Endometrial microvascular endothelial cells (primary cell): ENCODE measurements at regions not wholly inside any gene's neighbourhood (a gene's known extent, or its start where the extent isn't known, plus 50 kb on each side); places are given as distances from the start of the nearest gene placed in this dataset.

Experiments
- in situ Hi-C: cut with HindIII; loops from 2 replicates; pipeline ENCODE4 v1.10.0; 2017; ENCODE audit warnings: low sequenced_read_pairs, low pct_unique_long_range_greater_than_20kb; ENCODE audit errors: inconsistent ontology term

DNA sequence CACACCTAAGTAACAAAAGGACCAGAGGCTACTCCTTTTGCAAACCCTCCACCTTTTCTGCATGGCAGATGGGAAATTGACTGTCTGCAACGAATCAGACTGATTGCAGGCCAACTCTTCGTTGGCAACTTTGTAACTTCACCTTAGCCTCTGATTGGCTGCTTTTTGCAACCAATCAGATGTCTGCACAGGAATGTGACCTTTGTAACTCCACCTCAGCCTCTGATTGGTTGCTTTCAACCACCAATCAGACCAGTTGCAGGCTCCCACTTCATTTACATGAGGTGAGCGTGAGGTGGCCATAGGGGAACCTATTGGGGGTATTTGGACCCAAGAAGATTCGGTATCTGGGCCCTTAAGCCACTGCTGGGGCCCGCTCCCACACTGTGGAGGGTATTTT is 209.0 kb downstream of the EN1 start:
- in situ Hi-C loops: no loop called here

DNA sequence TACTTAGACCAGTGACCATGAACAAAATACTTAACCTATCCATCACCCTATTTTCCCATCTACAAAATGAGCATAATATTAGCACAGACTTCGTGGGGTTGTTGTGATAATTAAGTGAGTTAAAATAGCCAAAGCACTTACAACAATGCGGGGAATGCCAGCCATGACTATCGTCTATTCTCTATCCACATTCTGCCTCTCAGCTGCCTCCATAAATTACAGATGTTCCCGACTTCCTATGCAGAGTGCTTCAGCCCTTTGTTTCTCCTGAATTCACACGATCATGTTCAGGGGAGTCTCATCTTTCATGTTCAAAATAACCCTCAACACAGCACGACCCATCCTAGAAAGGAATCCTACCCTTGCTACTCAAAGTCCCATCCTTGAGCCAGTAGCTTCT is 211.6 kb downstream of the EN1 start:
- in situ Hi-C loops: no loop called here

DNA sequence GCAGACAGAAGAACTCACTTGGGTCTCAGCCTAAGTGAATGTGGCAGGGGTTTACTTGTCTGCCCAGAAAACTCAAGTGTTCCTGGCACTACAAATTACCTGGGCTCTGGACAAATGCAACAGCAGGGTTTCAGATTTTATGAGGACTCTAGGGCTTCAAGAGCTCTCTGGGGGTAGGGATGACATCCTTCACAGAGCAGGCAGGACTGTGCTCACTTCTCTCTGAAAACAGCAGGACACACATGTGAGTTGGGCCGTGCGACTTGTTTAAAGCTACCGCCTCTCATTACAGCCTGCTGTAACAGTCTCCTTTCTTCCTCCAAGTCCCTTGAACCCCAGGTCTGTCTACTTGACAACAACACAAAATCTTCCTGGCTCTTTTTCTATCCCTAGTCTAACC is 212.6 kb downstream of the EN1 start:
- in situ Hi-C loops: no loop called here

DNA sequence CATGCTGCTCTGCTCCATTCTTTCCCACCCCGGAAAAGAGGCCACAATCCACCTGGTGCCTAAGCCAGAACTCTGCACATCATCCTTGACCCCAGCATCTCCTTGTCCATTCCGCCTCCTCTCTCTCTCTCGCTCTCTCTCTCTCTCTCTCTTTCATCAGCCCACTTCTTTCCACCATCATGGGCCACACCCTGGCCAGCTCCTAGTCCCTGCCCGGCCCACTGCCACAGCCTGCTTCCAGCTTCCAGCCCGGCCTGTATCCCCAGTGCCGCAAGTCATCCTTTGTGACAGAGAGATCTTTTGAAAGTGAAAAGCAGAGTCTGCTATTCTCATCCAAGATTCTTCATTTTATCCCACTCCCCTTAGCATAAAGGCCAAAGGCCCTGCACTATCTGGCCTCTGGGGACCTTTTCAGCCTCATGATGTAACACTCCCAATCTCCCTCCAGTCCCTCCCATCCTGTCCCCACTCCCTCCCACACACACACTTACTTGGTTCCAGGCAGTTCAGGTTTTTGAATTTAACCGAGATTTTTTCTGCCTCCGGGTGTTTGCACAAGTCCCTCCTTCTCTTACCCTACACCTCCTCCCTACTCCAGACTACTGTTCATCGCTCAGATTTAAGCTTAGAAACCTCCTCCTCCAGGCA is 214.0 kb downstream of the EN1 start:
- in situ Hi-C loops: no loop called here

DNA sequence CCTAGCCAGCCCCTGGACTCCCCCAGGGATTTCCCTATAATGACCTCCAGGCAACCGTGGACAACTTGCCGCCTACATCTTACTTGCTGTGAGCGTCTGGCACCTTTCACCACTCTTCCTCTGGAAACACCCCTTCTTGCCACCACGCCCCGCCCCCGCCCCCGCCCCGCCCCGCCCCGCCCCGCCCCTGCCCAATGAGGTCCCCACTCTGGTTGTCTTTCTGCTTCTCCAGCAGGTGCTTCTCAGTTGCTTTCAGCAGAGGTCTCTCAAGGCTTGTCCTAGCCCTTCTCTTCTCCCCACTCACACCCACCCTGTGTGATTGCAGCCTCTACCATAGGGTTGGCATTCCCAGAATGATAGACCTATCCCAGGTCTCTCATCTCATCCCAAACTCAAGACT is 214.5 kb downstream of the EN1 start:
- in situ Hi-C loops: no loop called here

DNA sequence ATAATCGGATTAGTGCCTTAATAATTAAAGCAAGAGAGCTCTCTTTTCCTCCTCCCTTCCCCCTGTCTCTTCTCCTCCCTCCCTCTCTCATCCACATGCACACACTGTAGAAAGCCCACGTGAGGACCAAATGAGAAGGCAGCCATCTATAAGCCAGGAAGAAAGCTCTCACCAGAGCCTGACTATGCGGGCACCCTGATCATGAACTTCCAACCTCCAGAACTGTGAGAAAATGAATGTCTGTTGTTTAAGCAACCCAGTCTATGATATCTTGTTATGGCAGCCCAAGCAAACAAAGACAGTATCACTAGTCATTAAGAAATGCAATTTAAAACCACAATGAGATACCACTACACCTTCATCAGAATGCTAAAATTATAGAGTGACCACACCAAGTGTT is 220.3 kb downstream of the EN1 start:
- in situ Hi-C loops: no loop called here

DNA sequence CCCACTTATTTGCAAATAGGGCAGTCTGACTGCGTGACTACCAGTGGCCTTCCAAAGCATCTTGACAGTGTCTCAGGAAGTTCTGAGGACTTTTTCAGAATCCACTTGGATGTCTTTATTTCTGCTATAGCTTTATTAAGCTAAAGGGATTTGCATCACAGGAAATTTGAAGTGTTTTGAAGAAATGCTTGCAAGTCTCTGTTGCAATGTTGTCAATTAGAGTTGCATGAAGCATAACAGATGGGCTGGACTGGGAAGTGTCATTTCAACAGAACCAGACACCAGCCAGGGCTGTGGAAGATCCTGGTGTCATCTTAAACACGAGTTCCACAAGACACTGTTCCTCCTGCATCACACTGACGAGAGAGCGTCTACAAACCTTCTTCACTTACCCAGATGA is 224.5 kb downstream of the EN1 start:
- in situ Hi-C loops: no loop called here

DNA sequence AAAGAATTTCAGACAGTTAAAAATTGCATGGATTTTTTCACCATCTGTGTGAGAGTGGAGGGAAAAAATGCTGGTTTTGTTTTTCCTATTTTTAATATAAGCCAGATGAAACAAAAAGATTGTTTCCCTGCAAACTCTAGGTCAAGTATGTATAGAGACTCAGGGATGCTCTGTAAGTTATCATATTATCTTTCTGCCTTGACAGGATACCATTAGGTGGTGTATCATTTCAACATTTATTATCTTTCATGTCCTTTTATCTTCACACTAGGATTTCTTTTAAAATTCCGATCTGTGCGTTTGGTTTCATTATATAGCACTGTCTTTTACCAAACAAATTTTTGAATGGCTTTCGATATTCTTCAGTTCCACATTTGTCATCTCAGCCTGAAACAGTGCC is 225.3 kb downstream of the EN1 start:
- in situ Hi-C loops: no loop called here

DNA sequence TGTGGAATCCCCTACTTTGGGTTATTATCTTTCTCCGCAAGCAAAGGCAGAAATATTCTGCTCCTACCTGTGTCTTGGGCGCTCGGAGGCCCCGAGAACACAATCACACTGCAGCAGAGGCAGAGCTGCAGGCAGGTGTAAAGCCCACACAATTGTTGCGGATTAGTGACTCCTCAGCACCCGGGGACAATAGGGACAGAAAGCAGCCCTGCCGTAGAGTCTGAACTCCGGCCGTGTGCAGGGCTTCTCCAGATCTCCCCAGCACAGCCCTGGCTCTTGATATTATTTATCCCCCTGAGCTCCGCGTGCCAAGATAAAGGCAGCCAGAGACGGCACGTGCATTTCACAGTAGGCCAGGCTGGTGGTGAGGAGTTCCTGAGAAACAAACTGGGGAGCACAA is 229.2 kb downstream of the EN1 start:
- in situ Hi-C loops: no loop called here

DNA sequence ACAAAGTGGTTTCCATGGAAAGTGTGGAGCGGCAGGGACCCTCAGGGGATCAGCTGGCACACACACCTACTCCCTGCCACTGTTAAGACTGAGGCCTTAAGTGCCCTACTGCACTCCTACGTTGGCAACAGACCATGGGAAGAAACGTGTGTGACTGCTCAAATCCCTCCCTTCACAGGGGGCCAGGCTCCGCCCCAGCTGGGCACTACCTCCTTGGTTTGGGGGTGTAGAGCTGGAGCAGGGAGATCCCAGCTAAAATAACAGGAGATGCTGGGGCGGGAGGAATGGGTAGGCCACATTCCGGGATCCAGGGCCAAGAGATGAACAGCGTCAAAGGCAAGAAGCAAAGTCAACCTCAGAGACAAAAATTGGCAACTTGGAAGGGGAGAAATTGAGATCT is 231.0 kb downstream of the EN1 start:
- in situ Hi-C loops: no loop called here

DNA sequence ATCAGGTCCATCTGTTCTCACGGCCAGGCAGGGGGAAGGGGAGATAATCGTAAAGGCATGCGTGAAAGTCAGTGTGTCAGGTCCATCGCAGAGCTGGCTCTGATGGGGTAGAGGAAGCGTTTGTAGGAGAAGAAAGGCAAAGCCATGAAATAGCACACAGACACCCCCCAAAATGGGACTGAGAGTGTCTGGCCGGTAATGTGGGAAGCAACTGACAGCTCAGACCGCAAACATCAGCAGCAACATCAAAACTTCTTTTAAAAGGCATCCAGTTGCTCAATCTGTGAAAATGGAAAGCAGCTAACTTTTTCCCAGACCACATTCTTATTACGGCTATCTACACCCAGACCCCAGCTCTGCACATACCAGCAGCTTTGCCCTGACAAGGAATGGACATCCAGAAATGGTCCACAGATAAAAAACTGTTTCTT is 232.6 kb downstream of the EN1 start:
- in situ Hi-C loops: no loop called here

DNA sequence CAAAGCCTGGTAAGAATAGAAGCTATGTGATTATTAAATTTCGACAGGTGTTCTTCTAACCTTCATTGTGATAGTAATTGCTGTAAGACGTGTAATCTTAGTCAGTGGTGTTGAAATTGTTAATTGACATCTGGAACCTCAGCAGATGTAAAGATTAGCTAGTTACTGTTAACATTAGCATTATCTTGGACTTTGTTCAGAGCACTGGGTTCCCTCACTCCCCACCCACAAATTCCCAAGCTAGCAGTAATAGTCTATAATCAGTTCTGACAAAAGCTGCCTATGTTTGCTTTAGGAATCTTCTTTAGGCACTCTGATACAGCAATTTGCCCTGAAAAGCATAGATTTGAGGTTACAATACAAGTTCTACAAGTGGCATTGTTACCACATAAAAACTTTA is 233.7 kb downstream of the EN1 start:
- in situ Hi-C loops: no loop called here

DNA sequence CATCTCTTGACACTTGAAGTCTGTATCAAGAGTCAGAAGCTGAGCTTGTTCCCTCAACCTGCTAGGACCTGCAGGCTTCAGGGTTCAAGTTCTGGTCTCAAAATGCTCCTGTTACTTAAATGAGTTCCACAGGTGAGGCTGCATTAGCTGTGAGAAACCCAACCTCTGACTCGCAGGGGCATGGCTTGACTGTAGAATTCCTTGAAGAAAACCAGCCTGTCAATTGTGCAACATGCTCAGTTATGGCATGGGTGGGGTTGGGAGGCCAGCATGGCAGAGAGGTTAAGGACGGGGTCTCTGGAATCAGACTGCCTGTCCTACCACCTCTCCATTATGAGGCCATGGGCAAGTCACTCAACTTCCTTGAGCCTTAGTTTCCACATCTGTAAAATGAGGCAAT is 235.8 kb downstream of the EN1 start:
- in situ Hi-C loops: no loop called here

DNA sequence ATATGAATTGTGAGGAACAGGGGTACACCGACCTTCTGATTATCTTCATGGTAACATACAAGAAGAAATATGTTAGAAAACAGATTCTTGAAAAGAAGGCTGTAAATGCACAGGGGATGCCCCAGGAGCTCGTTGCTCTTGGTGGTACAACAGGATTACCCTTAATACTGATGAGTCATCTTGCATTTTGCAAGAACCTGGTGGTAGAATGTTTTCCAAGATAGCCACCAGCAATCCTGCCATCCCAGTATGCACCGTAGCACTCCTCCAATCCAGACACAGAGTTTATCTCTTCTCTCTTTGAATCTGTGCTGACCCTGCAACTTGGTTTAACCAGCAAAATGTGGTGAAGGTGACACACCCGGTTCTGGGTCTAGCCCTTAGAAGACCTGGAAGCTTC is 238.3 kb downstream of the EN1 start:
- in situ Hi-C loops: no loop called here

DNA sequence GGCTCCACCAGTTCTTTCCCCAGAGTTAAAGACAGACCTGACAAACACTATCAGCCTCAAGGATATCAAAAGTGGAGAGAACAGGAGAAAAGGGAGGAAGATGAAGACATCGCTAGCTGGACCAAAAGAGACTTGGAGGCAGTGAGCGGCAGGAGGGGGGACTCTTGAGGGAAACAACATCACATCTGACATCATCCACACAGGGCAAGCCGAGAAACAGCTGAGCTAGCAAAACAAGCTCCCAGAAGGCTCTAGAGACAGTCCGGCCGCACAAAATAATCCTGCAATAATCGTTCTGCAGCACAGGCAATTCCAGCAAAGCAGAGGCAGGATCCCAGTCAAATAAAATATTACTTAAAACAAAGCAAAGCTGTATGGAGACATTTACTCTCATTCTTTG is 239.8 kb downstream of the EN1 start:
- in situ Hi-C loops: no loop called here

DNA sequence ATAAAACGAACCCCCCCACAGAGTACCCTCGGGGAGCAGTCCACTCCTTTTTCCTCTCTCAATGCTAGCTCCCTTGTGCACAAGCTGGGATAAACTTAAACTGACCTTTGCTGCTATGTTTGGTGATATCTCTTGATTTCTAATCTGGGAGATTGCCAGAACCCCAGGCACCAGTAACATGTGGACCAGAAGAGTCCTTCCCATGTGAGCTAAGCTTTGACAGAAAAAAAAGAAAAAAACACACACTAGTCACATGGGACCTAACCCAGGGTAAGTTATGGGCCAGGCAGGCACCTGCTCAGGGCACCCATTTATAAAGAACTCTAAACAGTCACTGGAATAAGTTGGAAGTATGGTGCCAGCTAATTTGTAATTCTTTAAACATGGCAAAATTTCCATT is 242.6 kb downstream of the EN1 start:
- in situ Hi-C loops: no loop called here

DNA sequence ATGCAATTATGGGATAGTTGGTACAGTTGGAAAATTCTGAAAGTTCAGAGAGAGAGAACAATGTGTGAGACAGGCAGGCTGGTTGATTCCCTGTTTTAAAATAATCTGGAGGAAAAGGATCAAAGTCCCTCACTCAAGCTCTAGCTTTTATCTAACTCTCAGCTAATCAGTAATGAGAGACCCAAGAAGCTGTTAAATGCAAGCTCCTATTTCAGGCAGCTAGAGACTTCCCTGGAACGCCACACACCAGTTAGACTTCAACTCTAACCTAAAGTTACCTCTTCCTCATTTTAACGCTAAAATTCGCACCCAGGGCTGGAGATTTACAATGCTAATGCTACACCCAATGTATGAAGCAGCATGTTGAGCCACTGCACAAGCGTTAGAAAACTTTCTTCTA is 243.1 kb downstream of the EN1 start:
- in situ Hi-C loops: no loop called here

DNA sequence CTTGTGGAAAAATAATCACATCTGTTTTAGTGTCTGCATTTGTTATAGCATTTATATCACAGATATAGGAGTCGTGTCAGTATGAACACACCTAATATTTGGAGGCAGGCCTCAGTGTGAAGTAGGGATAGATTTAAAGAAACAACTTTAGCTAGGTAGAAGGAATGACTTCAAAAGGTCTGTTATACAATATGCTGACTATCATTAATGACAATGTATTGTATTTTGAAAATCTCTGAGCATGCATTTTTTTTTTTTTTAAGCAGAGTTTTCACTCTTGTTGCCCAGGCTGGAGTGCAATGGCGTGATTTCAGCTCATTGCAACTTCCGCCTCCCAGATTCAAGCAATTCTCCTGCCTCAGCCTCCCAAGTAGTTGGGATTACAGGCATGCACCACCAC is 248.3 kb downstream of the EN1 start:
- in situ Hi-C loops: no loop called here

DNA sequence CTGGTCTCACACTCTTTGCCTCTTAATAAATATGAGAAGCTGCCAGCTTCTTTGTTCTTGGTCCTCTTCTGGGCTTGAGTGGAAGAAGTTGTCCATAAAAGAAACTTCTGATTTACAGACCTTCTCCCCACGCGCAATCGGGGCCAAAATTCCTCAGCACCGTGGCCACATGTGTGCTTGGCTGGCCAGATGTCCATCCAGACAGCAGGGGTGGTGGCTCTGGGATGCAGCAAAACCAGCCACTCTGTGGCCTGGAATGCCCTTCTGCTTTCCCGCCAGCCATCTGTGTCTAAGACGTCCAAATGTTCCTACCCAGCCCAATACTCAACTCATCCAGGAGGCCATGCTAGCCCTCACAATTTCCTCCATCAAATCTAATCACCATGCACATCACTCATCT is 250.8 kb downstream of the EN1 start:
- in situ Hi-C loops: no loop called here

DNA sequence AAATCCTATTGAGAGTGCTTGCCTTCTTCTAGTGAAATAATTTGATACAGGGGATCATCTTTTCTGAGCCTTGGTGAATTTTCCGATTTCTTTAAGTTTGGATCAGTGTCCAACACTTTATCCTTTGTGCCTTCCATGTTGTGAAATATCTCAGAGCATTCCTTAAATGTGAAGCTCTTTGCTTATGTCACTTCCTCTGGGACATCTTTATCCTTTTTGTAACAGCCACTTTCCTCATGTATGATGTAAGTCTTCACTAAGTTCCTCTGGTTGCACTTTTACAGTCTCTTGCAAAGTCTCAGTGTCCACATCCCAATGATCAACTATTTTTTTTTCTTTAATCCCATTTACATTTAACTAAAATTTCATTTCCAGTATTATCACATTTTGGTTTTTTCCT is 254.2 kb downstream of the EN1 start:
- in situ Hi-C loops: no loop called here

DNA sequence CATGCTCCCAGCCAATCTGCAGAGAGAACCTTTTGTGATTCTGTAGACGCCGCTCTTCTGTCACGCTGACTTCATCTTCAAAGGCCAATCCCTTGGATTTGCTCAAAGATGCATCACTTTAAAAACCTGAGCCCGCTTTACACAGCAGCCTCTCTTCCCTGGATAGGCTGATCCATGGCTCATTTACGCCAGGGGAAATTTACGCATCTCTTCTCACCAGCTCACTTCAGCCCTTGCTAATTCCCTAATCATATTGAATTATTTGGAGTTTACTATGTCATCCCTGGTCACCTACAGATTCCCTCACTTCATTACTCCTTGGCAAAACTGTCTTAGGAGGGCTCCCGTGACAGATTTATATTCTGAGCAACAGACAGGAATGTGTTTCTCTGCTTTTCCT is 256.2 kb downstream of the EN1 start:
- in situ Hi-C loops: no loop called here

DNA sequence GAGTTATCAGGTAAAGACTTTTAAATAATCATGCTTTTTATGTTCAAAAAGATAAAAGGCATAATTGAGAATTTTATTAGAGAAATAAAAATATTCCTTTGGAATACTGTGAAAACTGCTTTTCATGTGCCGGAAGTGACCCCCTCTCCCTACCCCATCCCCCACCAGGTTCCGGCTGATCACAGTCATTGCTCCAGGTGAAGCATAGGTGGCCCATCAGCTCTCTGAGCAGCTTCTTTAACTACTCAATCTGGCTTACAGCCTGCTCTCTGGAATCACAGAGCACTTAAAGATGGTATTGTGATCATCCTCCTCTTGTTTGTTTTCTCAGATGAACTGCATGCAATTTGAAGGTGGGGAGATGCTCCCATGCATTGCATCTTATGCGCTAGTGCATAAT is 257.7 kb downstream of the EN1 start:
- in situ Hi-C loops: no loop called here
